ENCODE measurements at regions not wholly inside any gene's neighbourhood (a gene's known extent, or its start where the extent isn't known, plus 50 kb on each side); places are given as distances from the start of the nearest gene placed in this dataset. TPM values are rescaled to one million over a fixed set of nuclear protein-coding genes. Genes with fewer than 3 reads are reported as not detected.

Small RNA genes in the stretch of these regions (small RNA-seq; reads per million reads assigned to genes)
- gene AL353752.1: not detected
- gene RF00568: not detected

All from OCI-LY7 (cell line).